Suprapubic skin (tissue), 4 donors: ENCODE measurements at regions not wholly inside any gene's neighbourhood (a gene's known extent, or its start where the extent isn't known, plus 50 kb on each side); places are given as distances from the start of the nearest gene placed in this dataset.

Experiments used
- DNase-seq, 2 donors: peaks; one replicate each; pipeline ENCODE4 v3.0.0-alpha.2; 2019; ENCODE audit warnings: low spot score in 2 of 2
- H3K27ac ChIP-seq: fragments of 200-600 bp; sonication (generic); one replicate; pipeline ENCODE4 v1.5.1; 2019
- H3K27me3 ChIP-seq: fragments of 200-600 bp; sonication (generic); one replicate; pipeline ENCODE4 v1.5.1; 2019
- H3K36me3 ChIP-seq: fragments of 200-600 bp; sonication (generic); one replicate; pipeline ENCODE4 v1.5.1; 2019
- H3K4me1 ChIP-seq: fragments of 200-600 bp; sonication (generic); one replicate; pipeline ENCODE4 v1.5.1; 2019
- H3K4me3 ChIP-seq: fragments of 200-600 bp; sonication (generic); one replicate; pipeline ENCODE4 v1.5.1; 2019; ENCODE audit warnings: mild to moderate bottlenecking
- H3K9me3 ChIP-seq: fragments of 200-600 bp; sonication (generic); one replicate; pipeline ENCODE4 v1.5.1; 2019
- EP300 ChIP-seq: sonication (generic); formaldehyde crosslinking; IDR thresholded peaks from one replicate; pipeline ENCODE4 v1.6.1; 2017; ENCODE audit warnings: antibody characterized with exemption
- POLR2A ChIP-seq, 2 donors: fragments of 450-650 bp; IDR thresholded peaks; one replicate each; pipeline ENCODE4 v1.6.1; 2017; ENCODE audit warnings: antibody characterized with exemption in 2 of 2, mild to moderate bottlenecking in 2 of 2, moderate library complexity in 2 of 2
- POLR2AphosphoS5 ChIP-seq, 3 donors: sonication (generic); formaldehyde crosslinking; IDR thresholded peaks; one replicate each; pipeline ENCODE4 v1.6.1; 2017; ENCODE audit warnings: antibody characterized with exemption in 3 of 3
- WGBS: methylation state at CpG from one replicate; pipeline ENCODE4 v1.1.5; 2018; 5-methylcytosine and 5-hydroxymethylcytosine counted together
- TF ChIP-seq, protein P1 (sequence below), 2 donors: fragments of 200-600 bp in 1 of 2; fragments of 450-650 bp in 1 of 2; sonication (generic) in 1 of 2; IDR thresholded peaks; one replicate each; pipeline ENCODE4 v1.5.1; 2016 to 2019; ENCODE audit warnings: antibody characterized with exemption in 2 of 2, mild to moderate bottlenecking in 1 of 2, moderate library complexity in 1 of 2

DNA sequence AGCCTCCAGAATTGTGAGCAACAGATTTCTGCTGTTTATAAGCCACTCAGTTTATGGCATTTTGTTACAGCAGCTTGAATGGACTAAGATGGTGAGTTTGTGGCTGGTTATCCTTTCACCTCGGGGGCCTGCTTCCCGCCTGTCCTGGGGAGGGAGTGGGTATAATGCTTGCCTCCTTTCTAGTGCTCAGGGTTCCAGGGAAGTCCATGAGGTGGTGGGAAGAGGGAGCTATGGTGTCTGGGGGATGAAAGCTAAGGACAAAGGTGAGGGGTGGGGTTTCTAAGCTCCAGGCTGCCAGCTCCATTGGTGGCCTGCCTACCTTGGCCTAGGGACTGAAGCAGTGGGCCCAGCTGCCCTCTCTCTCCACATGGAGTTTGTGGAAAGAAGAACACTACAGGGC, 50.2 kb upstream of the SDK2 start:
- TF ChIP-seq POLR2AphosphoS5 (IDR thresholded peaks at IDR 0.05) (no peak), EP300 (no peak), POLR2A (IDR thresholded peaks at IDR 0.05) (no peak)
- TF ChIP-seq, protein P1, sequence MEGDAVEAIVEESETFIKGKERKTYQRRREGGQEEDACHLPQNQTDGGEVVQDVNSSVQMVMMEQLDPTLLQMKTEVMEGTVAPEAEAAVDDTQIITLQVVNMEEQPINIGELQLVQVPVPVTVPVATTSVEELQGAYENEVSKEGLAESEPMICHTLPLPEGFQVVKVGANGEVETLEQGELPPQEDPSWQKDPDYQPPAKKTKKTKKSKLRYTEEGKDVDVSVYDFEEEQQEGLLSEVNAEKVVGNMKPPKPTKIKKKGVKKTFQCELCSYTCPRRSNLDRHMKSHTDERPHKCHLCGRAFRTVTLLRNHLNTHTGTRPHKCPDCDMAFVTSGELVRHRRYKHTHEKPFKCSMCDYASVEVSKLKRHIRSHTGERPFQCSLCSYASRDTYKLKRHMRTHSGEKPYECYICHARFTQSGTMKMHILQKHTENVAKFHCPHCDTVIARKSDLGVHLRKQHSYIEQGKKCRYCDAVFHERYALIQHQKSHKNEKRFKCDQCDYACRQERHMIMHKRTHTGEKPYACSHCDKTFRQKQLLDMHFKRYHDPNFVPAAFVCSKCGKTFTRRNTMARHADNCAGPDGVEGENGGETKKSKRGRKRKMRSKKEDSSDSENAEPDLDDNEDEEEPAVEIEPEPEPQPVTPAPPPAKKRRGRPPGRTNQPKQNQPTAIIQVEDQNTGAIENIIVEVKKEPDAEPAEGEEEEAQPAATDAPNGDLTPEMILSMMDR (IDR thresholded peaks at IDR 0.05), result no peak
- no peak overlapping the region for H3K27ac ChIP-seq
- WGBS, result 80% methylated on average over 2 of the region's 2 CpGs
- peaks cover 12% of the 10 kb centered on the region for H3K27me3 ChIP-seq
- no peaks in the 10 kb centered on the region for H3K4me1 ChIP-seq
- DNase-seq, result peak in 1 of 2 donors; percentile 10
- H3K36me3 ChIP-seq, result no peaks in the 10 kb centered on the region
- H3K9me3 ChIP-seq, result no peaks in the 10 kb centered on the region
- no peak overlapping the region for H3K4me3 ChIP-seq

DNA sequence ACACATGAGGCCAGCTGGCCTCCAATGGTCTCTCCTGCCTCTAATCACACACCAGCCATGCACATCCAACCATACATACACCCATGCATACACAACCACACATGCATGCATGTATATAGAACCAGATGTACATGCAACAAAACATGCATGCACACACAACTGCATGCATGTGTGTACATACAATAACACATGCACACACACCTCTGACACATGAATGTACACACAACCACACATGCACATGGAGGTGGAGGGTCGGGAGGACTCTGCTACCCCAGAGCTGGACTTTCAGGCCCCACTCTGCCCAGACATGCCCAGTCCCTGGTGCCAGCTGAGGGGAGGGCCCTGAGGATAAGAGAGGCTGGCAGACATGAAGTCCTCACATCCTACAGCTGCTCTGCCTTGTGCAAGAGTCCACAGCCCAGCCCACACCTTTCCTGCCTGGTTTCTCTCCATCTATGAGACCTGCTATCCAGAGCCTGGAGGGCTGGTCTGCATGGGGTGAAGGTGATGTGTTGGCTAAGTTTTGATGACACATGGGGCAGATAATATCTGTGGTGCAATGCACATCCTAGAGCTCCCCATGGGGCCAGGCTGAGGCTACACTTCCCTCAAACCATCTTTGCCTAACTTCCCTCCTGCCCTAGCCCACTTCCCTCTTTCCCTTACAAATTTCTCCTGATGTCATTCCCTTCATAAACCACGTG, 50.9 kb upstream of the SDK2 start:
- TF ChIP-seq, protein P1 (IDR thresholded peaks at IDR 0.05), result no peak
- TF ChIP-seq POLR2A (IDR thresholded peaks at IDR 0.05) (no peak), EP300 (no peak)
- no peaks in the 10 kb centered on the region for H3K9me3 ChIP-seq
- no peaks in the 10 kb centered on the region for H3K4me1 ChIP-seq
- 44% methylated on average over 2 of the region's 2 CpGs for WGBS
- H3K4me3 ChIP-seq, result no peak overlapping the region
- DNase-seq, result peak in 1 of 2 donors; percentile 48
- H3K27me3 ChIP-seq, result peaks cover 12% of the 10 kb centered on the region
- no peaks in the 10 kb centered on the region for H3K36me3 ChIP-seq
- no peak overlapping the region for H3K27ac ChIP-seq

DNA sequence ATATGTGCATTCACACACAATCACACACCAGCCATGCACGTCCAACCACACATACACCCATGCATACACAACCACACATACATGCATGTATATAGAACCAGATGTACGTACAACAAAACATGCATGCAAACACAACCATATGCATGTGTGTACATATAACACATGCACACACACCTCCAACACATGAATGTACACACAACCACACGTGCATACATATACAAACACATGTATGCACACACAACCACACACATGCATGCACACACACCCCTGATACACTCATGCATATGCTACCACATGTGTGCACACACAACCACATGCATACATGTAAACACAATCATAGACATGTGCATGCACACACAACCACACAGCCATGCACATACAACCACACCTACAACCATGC, 52.0 kb upstream of the SDK2 start:
- no peak for DNase-seq
- no peak overlapping the region for H3K27ac ChIP-seq

DNA sequence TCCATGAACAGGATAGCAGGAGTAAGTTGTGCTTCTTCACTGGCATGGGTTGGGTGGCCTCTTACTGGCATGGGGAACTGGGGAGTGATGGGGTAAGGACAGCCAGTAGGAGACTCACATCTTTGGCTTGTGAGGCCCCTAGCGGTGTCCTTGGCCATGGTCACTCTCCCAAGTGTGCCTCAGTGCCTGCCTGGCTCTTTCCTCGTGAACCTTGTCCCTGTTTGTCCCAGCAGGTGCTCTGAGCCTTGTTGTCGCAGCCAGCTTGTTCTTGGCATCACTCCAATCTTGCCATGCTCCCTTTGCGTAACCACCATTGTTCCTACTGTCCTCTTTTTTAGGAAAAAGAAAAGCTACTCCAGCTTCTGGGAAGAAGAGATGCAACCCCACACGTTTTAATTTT, 53.6 kb upstream of the SDK2 start:
- no peaks in the 10 kb centered on the region for H3K4me1 ChIP-seq
- no peak for TF ChIP-seq POLR2AphosphoS5 (IDR thresholded peaks at IDR 0.05)
- TF ChIP-seq, protein P1 (IDR thresholded peaks at IDR 0.05), result no peak
- no peak for TF ChIP-seq POLR2A (IDR thresholded peaks at IDR 0.05)
- TF ChIP-seq EP300, result no peak
- no peaks in the 10 kb centered on the region for H3K36me3 ChIP-seq
- H3K9me3 ChIP-seq, result no peaks in the 10 kb centered on the region
- 47% methylated on average over 5 of the region's 5 CpGs for WGBS
- peaks cover 16% of the 10 kb centered on the region for H3K27me3 ChIP-seq
- DNase-seq, result peak in 1 of 2 donors; percentile 39
- no peak overlapping the region for H3K27ac ChIP-seq
- no peak overlapping the region for H3K4me3 ChIP-seq

More for the DNA sequence above, 52.0 kb upstream of the SDK2 start:
- Histone ChIP-seq H3K4me3 (no peak overlapping the region), H3K4me1 (no peaks in the 10 kb centered on the region), H3K27me3 (peaks cover 12% of the 10 kb centered on the region), H3K36me3 (no peaks in the 10 kb centered on the region), H3K9me3 (no peaks in the 10 kb centered on the region)
- TF ChIP-seq, protein P1 (IDR thresholded peaks at IDR 0.05), result no peak
- TF ChIP-seq POLR2A (IDR thresholded peaks at IDR 0.05) (no peak), EP300 (no peak), POLR2AphosphoS5 (IDR thresholded peaks at IDR 0.05) (no peak)
- 91% methylated on average over 3 of the region's 3 CpGs for WGBS

DNA sequence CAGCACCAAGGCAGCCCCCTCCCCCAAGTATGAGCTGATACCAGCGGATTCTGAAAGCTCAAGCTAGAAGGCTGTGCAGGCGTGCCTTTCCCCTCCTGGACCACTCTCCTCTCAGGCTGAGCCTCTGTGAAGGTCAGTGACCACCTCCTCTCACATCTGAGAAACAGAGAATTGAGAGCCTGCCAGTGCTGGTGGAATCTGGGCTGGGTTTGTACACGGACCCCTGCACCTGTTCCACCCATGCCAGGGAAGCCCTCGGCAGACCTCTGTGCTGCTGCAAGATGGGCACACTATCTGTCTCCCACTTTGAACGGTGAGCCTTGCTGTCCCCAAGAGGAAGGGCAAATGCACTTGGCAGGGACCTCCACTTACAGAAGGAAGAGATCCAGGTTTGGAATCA, 54.7 kb upstream of the SDK2 start:
- DNase-seq, result no peak
- no peaks in the 10 kb centered on the region for H3K4me1 ChIP-seq
- H3K27me3 ChIP-seq, result peaks cover 16% of the 10 kb centered on the region
- no peak for TF ChIP-seq POLR2A (IDR thresholded peaks at IDR 0.05)
- no peak for TF ChIP-seq POLR2AphosphoS5 (IDR thresholded peaks at IDR 0.05)
- TF ChIP-seq, protein P1 (IDR thresholded peaks at IDR 0.05), result no peak
- no peak for TF ChIP-seq EP300
- no peaks in the 10 kb centered on the region for H3K36me3 ChIP-seq
- no peak overlapping the region for H3K4me3 ChIP-seq
- no peaks in the 10 kb centered on the region for H3K9me3 ChIP-seq
- H3K27ac ChIP-seq, result no peak overlapping the region
- WGBS, result 72% methylated on average over 2 of the region's 5 CpGs
